Mesendoderm (in vitro differentiated cells): ENCODE measurements at regions not wholly inside any gene's neighbourhood (a gene's known extent, or its start where the extent isn't known, plus 50 kb on each side); places are given as distances from the start of the nearest gene placed in this dataset.
"Not testable (repeated sequence)": the region's sequence is repeated elsewhere in the genome, so short reads cannot be mapped to it uniquely, and the experiment has no call there.

ENCODE experiments used
- DNase-seq: peaks from one replicate; pipeline ENCODE4 v3.0.0; 2013
- H2AK5ac ChIP-seq: 2 replicates; pipeline ENCODE4 v1.6.1; 2013; ENCODE audit warnings: low read length, inconsistent platforms
- H2BK120ac ChIP-seq: 2 replicates; pipeline ENCODE4 v1.6.1; 2013; ENCODE audit warnings: low read depth, mild to moderate bottlenecking, low read length, moderate library complexity, mixed read lengths
- H2BK15ac ChIP-seq: replicated peaks from 2 replicates; pipeline ENCODE4 v1.6.1; 2013; ENCODE audit warnings: low read depth, mild to moderate bottlenecking, moderate library complexity
- H2BK5ac ChIP-seq: 2 replicates; pipeline ENCODE4 v1.6.1; 2013; ENCODE audit warnings: low read length, inconsistent platforms
- H3K18ac ChIP-seq: 2 replicates; pipeline ENCODE4 v1.6.1; 2013; ENCODE audit warnings: mild to moderate bottlenecking, low read length, mixed read lengths
- H3K23ac ChIP-seq: one replicate; pipeline ENCODE4 v1.6.1; 2013; ENCODE audit warnings: low read length
- H3K27ac ChIP-seq: 2 replicates; pipeline ENCODE4 v1.5.1; 2013; ENCODE audit warnings: low read depth, mild to moderate bottlenecking, inconsistent platforms, low read length, moderate library complexity
- H3K27me3 ChIP-seq: 2 replicates; pipeline ENCODE4 v1.6.1; 2013; ENCODE audit warnings: low read length, control low read depth, mild to moderate bottlenecking, inconsistent platforms; ENCODE audit not compliant: insufficient read depth, poor library complexity
- H3K36me3 ChIP-seq: 2 replicates; pipeline ENCODE4 v1.6.1; 2013; ENCODE audit warnings: low read length, inconsistent platforms; ENCODE audit not compliant: control insufficient read depth, insufficient read depth
- H3K4ac ChIP-seq: one replicate; pipeline ENCODE4 v1.6.1; 2013; ENCODE audit warnings: low read depth, mild to moderate bottlenecking, low read length, moderate library complexity
- H3K4me1 ChIP-seq: 2 replicates; pipeline ENCODE4 v1.6.1; 2013; ENCODE audit warnings: low read depth, low read length, inconsistent platforms; ENCODE audit not compliant: control insufficient read depth
- H3K4me2 ChIP-seq: 2 replicates; pipeline ENCODE4 v1.6.1; 2013; ENCODE audit warnings: low read length
- H3K4me3 ChIP-seq: 2 replicates; pipeline ENCODE4 v1.5.1; 2013; ENCODE audit warnings: mild to moderate bottlenecking, low read length
- H3K56ac ChIP-seq: one replicate; pipeline ENCODE4 v1.6.1; 2013; ENCODE audit warnings: low read length
- H3K79me1 ChIP-seq: 2 replicates; pipeline ENCODE4 v1.6.1; 2013; ENCODE audit warnings: low read length, inconsistent platforms
- H3K79me2 ChIP-seq: 2 replicates; pipeline ENCODE4 v1.6.1; 2013; ENCODE audit warnings: mild to moderate bottlenecking, low read length; ENCODE audit not compliant: control insufficient read depth, insufficient read depth
- H3K9ac ChIP-seq: 2 replicates; pipeline ENCODE4 v1.6.1; 2013; ENCODE audit warnings: low read length, inconsistent platforms
- H4K5ac ChIP-seq: one replicate; pipeline ENCODE4 v1.6.1; 2013; ENCODE audit warnings: low read length
- H4K8ac ChIP-seq: one replicate; pipeline ENCODE4 v1.6.1; 2013; ENCODE audit warnings: low read depth, mild to moderate bottlenecking, control low read depth, low read length, moderate library complexity
- WGBS: extraction: QIAGEN DNeasy Blood & Tissue Kit; methylation state at CpG from one replicate; pipeline ENCODE4 v1.1.7; 2013; ENCODE audit warnings: low lambda C conversion rate, missing lambda C conversion rate; ENCODE audit not compliant: insufficient coverage; ENCODE audit errors: extremely low coverage; 5-methylcytosine and 5-hydroxymethylcytosine counted together

DNA sequence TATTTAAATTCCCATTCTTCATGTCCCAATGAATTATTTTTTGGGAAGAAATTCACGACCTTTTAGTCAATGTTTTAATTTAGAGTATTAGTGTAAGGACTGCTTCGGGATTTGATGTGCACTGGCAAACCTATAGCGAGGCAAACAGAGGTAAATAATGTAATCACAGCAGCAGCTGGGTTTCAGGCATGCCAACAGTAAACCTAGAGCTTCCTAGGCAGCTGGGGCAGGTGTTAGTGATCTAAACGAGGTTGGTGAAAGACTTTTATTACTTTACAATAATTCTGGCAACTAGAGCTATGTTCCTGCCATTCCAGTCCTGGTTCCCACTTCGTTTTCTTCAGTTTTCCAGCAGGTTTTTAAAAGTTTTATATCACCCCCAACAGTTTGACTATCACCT is 1036.4 kb upstream of the FOXG1 start:
- Histone ChIP-seq H2AK5ac (no peak overlapping the region), H3K27ac (no peak overlapping the region), H3K23ac (no peak overlapping the region), H3K4me3 (no peak overlapping the region), H2BK120ac (no peak overlapping the region), H4K8ac (no peak overlapping the region), H3K36me3 (no peaks in the 10 kb centered on the region), H3K18ac (no peak overlapping the region), H4K5ac (no peak overlapping the region), H3K9ac (no peak overlapping the region), H3K4me2 (no peak overlapping the region), H3K79me2 (no peaks in the 10 kb centered on the region), H3K56ac (no peak overlapping the region), H2BK15ac (no peak overlapping the region), H3K4me1 (no peaks in the 10 kb centered on the region), H2BK5ac (no peak overlapping the region), H3K79me1 (no peaks in the 10 kb centered on the region), H3K27me3 (no peaks in the 10 kb centered on the region), H3K4ac (no peak overlapping the region)
- WGBS = no CpG with 5 or more reads among the region's 5 CpGs
- no peak for DNase-seq

DNA sequence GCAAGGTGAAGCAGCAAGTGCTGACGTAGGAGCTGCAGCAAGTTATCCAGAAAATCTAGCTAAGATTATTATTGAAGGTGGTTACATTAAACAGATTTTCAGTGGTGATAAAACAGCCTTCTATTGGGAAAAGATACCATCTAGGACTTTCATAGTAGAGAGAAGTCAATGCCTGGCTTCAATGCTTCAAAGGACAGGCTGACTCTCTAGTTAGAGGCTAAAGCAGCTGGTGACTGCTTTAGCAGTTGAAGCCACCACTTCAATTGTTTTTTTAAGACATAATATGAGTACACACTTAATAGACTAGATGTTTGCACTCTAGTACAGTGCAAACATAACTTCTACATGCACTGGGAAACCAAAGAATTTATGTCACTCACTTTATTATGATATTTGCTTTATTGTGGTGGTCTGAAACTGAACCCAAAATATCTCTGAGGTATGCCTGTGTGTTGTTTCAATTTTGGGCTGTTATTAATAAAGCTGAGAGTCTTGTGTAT is 1026.9 kb upstream of the FOXG1 start:
- H3K4ac ChIP-seq = no peak overlapping the region
- H3K4me3 ChIP-seq = no peak overlapping the region
- H3K27ac ChIP-seq = no peak overlapping the region
- H3K56ac ChIP-seq = no peak overlapping the region
- no peak overlapping the region for H2AK5ac ChIP-seq
- no peaks in the 10 kb centered on the region for H3K4me1 ChIP-seq
- no peak overlapping the region for H2BK120ac ChIP-seq
- no peak overlapping the region for H3K4me2 ChIP-seq
- H3K36me3 ChIP-seq = no peaks in the 10 kb centered on the region
- no peak overlapping the region for H2BK5ac ChIP-seq
- no peak overlapping the region for H3K9ac ChIP-seq
- H2BK15ac ChIP-seq = no peak overlapping the region
- no peak overlapping the region for H4K5ac ChIP-seq
- no peaks in the 10 kb centered on the region for H3K79me1 ChIP-seq
- WGBS = no CpG with 5 or more reads among the region's 1 CpG
- H3K23ac ChIP-seq = no peak overlapping the region
- H3K79me2 ChIP-seq = no peaks in the 10 kb centered on the region
- no peaks in the 10 kb centered on the region for H3K27me3 ChIP-seq
- no peak overlapping the region for H4K8ac ChIP-seq
- H3K18ac ChIP-seq = no peak overlapping the region
- no peak for DNase-seq

DNA sequence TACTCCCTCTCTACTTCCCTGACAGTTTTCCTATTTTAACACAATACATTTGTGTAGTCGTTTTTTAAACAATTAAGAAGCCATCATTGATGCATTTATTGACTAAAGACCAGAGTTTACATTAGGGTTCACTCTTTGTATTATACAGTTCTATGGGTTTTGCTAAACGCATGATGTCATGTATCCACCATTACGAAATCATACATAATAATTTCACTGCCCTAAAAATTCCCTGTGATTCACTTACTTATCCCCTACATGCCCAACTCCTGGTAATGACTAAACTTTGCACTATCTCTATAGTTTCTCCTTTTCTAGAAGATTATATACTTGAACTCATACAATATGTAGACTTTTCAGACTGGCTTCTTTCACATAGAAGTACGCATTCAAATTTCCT is 1016.5 kb upstream of the FOXG1 start:
- Histone ChIP-seq H3K79me1 (no peaks in the 10 kb centered on the region), H3K79me2 (no peaks in the 10 kb centered on the region), H3K4me3 (no peak overlapping the region), H2BK5ac (no peak overlapping the region), H3K4ac (no peak overlapping the region), H3K27ac (no peak overlapping the region), H2BK15ac (no peak overlapping the region), H2BK120ac (no peak overlapping the region), H3K18ac (no peak overlapping the region), H3K36me3 (no peaks in the 10 kb centered on the region), H3K4me2 (no peak overlapping the region), H3K23ac (no peak overlapping the region), H3K4me1 (no peaks in the 10 kb centered on the region), H3K56ac (no peak overlapping the region), H3K27me3 (no peaks in the 10 kb centered on the region), H4K5ac (no peak overlapping the region), H2AK5ac (no peak overlapping the region), H4K8ac (no peak overlapping the region), H3K9ac (no peak overlapping the region)
- DNase-seq = no peak
- no CpG with 5 or more reads among the region's 4 CpGs for WGBS

DNA sequence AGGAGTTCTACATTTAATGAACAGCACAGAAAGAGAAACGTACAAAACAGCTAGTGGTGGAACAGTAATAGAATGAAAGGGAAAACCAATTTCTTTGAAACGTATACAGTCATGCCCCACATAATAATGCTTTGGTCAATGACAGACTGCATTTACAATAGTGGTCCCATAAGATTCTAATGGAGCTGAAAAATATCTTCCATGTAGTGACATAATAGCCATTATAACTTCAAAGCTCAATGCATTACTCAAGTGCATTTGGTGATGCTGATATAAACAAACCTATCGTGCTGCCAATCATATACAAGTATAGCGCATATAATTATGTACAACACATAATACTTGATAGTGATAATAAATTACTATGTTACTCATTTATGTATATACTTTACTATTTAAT is 1008.9 kb upstream of the FOXG1 start:
- H3K79me1 ChIP-seq, H3K23ac ChIP-seq, H3K9ac ChIP-seq, H3K27me3 ChIP-seq, DNase-seq, H3K4ac ChIP-seq, H3K27ac ChIP-seq, H3K4me2 ChIP-seq, H3K4me3 ChIP-seq, H3K79me2 ChIP-seq, H4K8ac ChIP-seq, H2AK5ac ChIP-seq, H2BK5ac ChIP-seq, H3K36me3 ChIP-seq, H2BK120ac ChIP-seq, H2BK15ac ChIP-seq, H3K56ac ChIP-seq, H3K4me1 ChIP-seq, H4K5ac ChIP-seq, H3K18ac ChIP-seq: not testable (repeated sequence)
- no CpG with 5 or more reads among the region's 4 CpGs for WGBS

DNA sequence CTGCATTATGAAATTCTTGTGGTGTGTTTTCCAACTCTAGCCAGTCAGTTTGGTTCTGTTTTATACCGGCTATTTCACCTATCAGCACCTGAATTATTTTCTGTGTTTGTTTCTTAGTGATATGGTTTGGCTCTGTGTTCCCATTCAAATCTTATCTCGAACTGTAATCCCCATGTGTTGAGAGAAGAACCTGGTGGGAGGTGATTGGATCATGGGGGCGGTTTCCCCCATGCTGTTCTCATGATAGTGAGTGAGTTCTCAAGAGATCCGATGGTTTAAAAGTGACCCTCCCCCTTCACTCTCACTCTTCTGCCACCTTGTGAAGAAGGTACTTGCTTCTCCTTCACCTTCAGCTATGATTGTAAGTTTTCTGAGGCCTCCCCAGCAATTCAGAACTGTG is 1006.2 kb upstream of the FOXG1 start:
- not testable (repeated sequence) for H3K4me3 ChIP-seq, H3K18ac ChIP-seq, H3K56ac ChIP-seq, H4K8ac ChIP-seq, H3K27ac ChIP-seq, H3K79me2 ChIP-seq, H3K4ac ChIP-seq, H3K23ac ChIP-seq, H3K79me1 ChIP-seq, H3K36me3 ChIP-seq, H2BK120ac ChIP-seq, H2BK5ac ChIP-seq, H3K4me2 ChIP-seq, H3K27me3 ChIP-seq, H4K5ac ChIP-seq, H3K9ac ChIP-seq, H2AK5ac ChIP-seq, H3K4me1 ChIP-seq, H2BK15ac ChIP-seq
- WGBS = no CpG with 5 or more reads among the region's 4 CpGs
- peak; percentile 78 for DNase-seq
